GM20000 (cell line): ENCODE measurements at regions not wholly inside any gene's neighbourhood (a gene's known extent, or its start where the extent isn't known, plus 50 kb on each side); places are given as distances from the start of the nearest gene placed in this dataset.

ENCODE experiments used
- DNase-seq: peaks from one replicate; pipeline ENCODE4 v3.0.0; 2012; ENCODE audit warnings: low spot score
- CTCF ChIP-seq: IDR thresholded peaks from 2 replicates; pipeline ENCODE4 v1.5.1; 2012; ENCODE audit warnings: mild to moderate bottlenecking, control low read depth; ENCODE audit errors: extremely low read depth, missing control alignments

- no peak for DNase-seq
- TF ChIP-seq CTCF: no peak
These were observed 68.8 kb upstream of the ARHGAP18 start for GRCh38 chr6:129778793-129779192.

- no peak for DNase-seq
These were observed 67.4 kb upstream of the ARHGAP18 start for GRCh38 chr6:129777371-129777770.

GRCh38 chr6:129776542-129777330 lies 66.8 kb upstream of the ARHGAP18 start:
- no peak for DNase-seq
- TF ChIP-seq CTCF: no peak

More at GRCh38 chr6:129777371-129777770, 67.4 kb upstream of the ARHGAP18 start:
- no peak for TF ChIP-seq CTCF

GRCh38 chr6:129774697-129775447 lies 64.9 kb upstream of the ARHGAP18 start:
- DNase-seq: peak; percentile 56
- peak; percentile 80 for TF ChIP-seq CTCF

GRCh38 chr6:129773304-129773703 lies 63.3 kb upstream of the ARHGAP18 start:
- DNase-seq: no peak
- TF ChIP-seq CTCF: no peak

GRCh38 chr6:129771678-129772077 lies 61.7 kb upstream of the ARHGAP18 start:
- no peak for TF ChIP-seq CTCF
- DNase-seq: no peak

GRCh38 chr6:129767776-129768485 lies 58.0 kb upstream of the ARHGAP18 start:
- no peak for TF ChIP-seq CTCF
- no peak for DNase-seq
